ENCODE measurements at regions not wholly inside any gene's neighbourhood (a gene's known extent, or its start where the extent isn't known, plus 50 kb on each side); places are given as distances from the start of the nearest gene placed in this dataset.
A peak's percentile ranks its signal among the peaks of the same experiment; 100 is the strongest.
"Not testable (repeated sequence)": the region's sequence is repeated elsewhere in the genome, so short reads cannot be mapped to it uniquely, and the experiment has no call there.

DNA sequence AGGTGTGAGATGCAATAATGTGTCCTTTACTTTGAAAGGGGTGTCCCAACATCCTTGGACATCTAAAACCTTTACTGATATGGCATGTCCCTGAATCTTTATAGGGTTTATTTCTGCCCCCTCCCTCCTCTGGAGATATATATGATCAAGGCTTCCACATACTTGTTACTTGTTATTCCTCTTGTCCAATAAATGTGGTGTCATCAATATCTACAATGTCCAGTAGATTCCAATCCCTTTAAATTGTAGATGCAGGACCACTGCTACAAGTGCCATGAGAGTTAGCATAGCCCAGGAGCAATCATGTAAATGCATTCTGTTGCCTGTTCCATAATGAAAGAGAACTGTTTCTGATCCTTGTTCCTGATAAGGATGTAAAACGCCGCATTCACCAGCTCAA lies 479.7 kb upstream of the MEIS1 start:
- no peak for DNase-seq (ENCODE audit: low read depth)

DNA sequence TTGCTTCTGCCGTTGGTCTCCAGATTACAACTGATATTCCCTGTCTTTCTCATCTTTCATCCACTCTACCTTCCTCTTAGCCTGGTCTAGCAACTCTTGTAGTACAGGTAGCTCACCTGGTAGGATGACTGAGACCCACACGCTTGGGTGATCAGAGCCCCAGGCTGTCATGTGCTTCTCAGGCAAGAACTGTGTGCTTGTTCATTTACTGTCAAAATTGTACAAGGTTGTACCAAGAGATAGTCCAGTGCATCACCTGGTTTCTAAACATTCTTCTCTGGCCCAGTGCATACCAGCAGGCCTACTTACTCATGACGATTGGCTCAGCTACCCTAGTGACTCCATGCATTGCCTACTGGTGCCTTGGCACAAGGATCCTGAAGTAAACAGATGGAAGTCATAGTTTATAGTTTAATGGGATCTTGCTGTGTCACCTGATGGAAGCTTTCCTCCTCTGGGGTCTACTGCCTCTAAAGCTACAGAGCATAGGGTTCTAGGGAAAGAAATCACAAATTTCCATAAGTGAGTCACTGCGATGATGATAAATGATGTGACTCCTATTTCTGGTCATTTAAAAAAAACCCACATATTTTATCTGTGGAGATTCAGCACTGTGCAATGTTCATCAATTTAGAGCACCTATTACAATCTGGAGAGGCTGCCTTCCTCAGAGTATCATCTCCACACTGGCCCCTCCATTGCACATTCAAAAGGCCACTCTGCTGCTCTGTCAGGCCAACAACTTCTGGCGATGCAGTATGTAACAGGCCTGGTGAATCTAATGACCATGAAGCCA lies 481.8 kb upstream of the MEIS1 start:
- no peak for DNase-seq (ENCODE audit: low read depth)

DNA sequence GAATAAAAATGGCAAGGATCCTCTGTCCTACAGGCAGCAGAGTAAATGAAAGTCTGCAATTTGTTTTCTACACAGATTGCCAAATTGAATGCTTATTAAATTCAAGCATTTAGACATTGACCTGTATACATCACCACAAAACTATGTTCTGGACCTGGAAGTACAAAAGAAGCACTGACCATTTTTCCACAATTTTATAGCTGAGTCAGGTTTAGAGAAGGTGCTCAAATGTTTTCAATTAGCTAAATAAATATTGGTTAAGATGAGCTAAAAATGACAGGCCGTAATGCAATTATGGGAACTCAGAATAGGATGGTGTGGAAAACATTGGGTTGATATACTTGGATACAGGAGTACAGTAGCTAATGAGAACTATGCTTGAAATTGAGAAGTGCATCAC lies 490.7 kb upstream of the MEIS1 start:
- DNase-seq (ENCODE audit: low read depth) = no peak

DNA sequence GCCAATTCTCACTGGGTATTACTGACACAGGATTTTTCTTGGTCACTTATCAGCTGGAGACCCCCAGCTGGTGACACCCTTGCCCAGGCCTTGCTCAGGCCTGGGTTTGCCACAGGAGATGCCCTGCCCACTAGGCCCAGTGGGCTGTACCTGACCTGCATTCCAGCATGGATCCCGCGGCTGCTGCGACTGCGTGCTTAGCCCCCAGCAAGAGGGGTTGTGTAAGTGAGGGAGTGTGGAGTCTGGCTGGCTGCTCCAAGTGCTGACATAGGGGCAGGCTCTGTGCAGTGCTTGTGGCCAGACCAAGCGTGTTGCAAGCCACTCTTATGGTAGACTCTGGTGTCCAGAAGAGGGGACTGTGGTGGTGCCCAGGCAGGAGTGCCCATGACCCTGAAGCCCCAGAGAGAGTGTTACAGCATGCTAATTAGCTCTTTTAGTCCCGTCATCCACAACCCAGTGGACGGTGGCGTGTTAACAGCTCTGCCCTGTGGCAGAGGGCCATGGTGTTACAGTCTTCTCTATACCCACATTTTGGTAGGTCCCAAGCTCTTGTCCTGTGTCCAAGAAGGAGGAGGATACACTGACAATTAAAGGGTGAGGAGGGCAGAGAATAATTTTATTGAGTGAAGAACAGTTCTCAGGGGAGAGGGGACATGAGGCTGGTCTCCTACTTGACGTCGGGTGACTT lies 491.7 kb upstream of the MEIS1 start:
- DNase-seq (ENCODE audit: low read depth) = no peak

DNA sequence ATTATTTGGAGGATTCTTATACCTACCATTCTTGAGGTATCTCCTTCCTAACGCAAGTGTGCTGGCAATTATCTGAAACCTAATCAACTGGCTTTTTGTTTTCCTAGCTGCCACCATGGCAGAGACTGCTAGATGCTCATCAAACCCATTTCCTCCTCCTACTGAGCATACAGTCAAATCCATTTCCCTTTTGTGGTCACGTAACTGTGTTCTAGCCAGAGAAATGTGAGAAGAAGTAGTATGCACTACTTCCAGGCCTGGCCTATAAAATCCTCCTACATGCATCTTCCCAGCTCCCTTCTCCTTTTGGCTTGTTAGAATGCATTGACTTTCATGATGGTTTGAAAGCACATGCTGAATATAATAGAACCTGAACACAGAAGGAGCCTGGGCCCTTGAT lies 494.1 kb upstream of the MEIS1 start:
- no peak for DNase-seq (ENCODE audit: low read depth)

DNA sequence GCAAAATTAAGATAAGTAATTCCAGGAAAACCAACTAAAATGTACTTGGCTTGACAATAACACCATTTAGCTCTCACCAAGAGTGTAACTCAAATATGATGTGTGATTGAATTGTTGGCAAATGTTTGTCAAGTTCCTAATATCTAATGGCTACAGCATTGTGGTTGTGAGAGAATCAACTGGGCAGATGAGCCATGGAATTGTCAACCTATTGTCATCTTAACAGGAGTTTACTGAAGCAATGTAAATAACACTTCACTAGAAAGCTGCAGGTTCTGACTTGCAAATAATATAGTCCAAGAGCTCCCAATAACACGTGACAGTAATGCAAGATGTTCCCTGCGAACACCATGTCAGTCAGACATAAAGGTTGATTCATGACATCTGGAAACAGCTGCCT lies 495.2 kb upstream of the MEIS1 start:
- no peak for DNase-seq (ENCODE audit: low read depth)

DNA sequence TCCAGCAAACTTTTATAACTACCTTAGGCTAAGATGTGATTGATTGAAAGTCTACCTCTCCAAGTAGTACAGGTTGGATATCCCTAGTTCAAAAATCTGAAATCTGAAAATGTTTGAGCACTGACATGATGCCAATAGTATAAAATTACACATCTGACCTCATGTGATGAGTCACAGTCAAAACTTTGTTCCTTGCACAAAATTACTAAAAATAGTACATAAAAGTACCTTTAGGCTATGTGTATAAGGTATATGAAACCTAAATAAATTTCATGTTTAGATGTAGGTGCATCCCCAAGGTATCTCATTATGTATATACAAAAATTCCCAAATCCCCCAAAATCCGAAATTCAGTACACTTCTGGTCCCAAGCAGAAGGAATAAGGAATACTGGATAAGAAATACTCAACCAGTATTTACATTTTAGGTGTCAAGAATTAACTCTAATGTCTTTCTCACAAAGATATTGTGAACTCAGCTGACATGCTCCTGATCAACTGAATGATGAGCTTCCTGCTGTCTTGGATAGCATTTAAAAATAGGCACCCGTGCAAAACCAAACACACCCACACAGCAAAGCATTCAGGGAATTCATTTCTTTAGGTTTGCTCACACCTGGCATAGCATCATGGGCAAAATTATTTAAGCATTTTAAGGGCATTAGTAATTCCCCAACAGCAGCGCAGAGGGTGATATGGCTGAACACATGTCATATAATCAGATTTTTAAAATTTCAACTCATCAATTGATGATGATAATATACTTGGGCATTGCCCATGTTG lies 497.4 kb upstream of the MEIS1 start:
- no peak for DNase-seq (ENCODE audit: low read depth)

DNA sequence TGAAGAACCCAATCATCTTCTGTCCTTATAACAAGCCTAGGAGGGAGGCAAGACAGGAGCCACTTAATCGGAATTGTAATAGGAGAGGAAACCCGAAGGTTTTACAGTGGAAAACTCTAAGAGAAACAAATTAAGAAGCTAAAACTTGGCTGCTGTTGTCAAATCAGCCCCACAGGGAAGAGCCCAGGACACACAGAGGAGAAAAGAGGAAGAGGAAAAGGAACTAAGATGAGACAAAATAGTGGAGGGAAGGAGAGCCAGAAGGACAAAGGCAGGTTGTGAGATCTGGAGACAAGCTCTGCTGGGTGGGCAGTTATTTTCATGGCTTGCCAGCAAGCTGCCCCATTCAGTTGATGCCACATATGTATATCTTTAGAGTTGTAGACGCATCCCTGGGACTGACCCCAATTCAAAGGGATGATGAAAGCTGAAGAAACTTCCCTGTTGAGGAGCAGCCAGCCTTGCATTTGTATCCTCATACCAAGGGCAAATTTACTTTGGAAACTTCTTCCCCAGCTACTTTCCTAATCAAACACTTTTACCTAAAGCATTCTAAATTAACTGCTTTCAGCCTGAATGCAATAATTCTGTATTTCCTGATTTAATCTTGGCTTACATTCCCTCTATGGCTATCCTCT lies 499.8 kb upstream of the MEIS1 start:
- no peak for DNase-seq (ENCODE audit: low read depth)

DNA sequence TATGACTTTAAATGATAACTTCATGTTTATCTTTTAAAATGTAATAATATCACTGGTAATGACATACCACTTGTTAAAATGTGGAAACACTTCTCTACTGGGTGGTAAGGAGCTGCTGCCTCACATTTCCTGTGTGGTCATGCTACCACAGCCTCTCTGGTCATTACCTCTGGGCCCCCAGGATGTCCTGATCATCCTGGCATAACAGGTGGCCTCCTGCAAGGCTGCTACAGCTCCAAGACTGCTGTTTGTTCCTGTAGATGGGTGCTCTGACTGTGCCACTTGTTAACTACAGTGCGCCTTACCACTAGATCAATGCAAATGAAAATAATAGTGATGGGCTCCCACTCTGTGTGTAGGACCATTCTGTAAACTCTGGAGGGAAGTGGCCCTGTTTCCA lies 500.2 kb upstream of the SPRED2 start:
- no peak for DNase-seq (ENCODE audit: low read depth)

DNA sequence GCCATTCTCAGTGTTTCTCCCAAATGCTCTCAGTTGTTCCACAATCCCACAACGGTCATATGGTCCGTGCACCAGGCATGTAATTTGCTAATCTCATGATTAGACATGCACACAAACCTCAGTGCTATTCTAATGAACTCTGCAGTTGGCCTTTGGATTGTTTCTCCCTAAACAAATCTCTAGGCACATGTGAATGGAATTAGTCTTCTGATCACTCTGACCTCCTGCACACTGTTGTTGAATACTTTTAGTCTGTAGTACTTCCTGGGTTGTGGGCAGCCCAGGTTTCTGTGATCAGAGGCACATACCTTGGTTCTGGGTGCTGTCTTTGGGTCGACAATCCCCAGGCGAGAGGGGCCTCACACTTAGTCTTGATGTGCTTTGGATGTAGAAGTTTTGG lies 498.7 kb upstream of the SPRED2 start:
- no peak for DNase-seq (ENCODE audit: low read depth)

DNA sequence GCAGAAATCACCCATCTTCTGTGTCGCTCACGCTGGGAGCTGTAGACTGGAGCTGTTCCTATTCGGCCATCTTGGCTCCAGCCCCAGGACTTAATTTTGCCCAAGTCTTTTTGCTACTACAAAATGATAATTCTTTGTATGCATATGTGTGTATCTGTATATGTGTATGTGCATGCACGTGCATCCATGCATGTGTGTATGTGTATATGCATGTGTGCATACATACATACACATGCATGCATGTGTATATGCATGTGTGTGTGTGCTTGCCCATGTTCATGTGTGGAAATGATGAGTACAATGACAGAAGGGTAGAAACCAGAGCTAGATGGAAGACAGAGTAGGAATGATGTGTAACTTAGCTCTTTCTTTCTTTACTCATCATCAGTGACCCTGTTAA lies 497.9 kb upstream of the SPRED2 start:
- no peak for DNase-seq (ENCODE audit: low read depth)

DNA sequence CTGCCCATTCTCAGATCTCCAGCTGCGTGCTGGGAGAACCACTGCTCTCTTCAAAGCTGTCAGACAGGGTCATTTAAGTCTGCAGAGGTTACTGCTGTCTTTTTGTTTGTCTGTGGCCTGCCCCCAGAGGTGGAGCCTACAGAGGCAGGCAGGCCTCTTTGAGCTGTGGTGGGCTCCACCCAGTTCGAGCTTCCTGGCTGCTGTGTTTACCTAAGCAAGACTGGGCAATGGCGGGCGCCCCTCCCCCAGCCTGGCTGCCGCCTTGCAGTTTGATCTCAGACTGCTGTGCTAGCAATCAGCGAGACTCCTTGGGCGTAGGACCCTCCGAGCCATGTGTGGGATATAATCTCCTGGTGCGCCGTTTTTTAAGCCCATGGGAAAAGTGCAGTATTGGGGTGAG lies 497.3 kb upstream of the SPRED2 start:
- not testable (repeated sequence) for DNase-seq (ENCODE audit: low read depth)

DNA sequence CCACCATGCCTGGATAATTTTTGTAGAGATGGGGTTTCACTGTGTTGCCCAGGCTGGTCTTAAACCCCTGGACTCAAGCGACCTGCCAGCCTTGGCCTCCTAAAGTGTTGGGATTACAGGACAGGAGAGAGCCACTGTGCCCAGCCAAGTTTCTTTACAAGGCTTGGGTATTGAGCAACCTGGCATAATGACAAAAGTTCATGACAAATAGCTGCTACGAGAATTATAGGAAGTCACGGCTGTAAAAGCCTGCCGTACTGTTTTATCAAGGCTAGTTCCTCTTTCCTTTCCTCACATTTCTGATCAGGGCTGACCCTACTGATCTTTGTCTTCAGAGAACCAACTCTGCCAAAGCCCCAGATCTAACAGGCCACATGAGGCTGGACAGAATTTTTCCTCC lies 490.4 kb upstream of the SPRED2 start:
- DNase-seq (ENCODE audit: low read depth) = peak; percentile 8

DNA sequence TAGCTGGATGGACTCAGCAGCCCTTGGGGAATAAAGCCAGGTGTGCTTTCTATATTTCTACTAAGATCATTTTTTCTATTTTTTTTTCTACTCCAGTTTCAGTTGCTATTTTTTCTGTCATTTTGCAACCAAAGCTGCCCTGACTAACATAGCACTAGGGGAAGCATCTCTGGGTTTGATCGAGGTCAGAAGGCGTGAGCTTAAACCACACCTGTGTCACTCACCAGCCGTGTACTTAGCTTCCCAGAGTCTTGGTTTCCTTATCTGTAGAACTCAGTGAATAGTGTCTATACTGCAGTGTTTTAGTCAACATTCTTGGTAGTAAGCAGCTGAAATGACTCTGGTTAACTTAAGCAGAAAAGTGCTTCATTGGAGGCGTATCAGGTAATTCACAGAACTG lies 489.6 kb upstream of the SPRED2 start:
- no peak for DNase-seq (ENCODE audit: low read depth)

DNA sequence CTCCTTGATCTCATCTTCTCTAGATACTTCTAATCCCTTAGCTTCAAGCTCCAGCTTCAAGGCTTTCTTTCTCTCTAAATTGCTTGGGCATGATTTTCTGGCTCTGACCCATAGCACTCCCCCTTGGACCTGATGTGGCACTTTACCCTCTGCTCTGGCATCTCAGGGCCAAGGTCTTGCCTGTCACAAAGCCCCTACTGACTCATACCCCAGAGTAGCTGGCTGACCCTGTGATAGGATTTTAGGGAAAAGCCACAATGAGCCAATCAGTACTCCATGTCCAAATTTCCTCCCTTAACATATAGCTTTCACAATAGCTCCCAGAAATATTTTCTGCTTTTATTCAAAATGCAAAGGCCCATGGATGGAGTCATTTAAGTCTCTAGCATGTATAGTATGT lies 488.7 kb upstream of the SPRED2 start:
- DNase-seq (ENCODE audit: low read depth) = no peak

DNA sequence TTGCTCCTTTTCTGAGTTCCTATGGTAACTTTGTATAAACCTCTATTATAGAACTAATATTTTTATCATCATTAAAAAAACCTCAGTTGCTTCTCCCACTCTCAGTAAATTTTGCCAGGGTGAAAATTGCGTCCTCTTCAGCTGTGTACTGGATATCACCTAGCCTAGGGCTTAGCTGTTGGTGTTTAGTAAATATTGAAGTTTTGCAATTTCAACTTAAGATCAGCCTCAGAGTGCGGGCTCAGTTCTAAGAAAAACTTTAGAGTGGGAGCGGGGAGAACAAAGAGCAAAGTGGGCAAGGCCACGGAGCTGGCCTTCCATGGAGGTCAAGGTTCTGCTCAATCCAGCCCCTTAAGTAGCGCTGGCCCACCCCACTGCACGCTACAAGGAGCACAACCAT lies 488.3 kb upstream of the SPRED2 start:
- no peak for DNase-seq (ENCODE audit: low read depth)

DNA sequence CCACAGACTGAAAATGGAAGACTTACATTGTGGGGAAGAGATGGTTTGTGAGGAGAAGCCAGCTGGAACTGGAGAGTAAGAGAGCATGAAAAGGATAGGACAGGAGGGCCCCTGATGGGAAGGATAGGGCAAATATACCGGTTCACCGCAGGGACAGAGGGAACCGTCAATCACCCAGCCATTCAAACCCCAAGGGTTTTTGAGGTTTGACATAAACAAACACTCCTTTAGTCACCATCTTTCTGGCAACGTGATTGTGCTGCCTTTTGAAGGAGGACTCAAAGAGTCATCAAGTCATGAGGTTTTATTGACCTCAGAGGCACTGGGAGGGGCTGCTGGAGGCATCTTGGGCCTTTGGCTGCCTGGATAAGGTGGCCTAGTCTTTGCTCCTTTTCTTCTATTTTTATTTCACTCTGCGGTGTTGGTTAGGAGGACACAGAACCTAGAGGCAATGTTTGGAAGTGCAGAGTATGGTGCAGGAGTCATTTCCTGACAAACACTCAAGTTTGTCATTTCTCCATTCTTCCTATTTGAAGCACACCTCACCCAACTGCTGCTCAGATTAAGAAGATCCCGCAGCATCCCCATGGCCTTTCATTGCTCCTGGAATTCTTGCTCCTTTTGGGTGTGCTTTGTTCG lies 487.3 kb upstream of the SPRED2 start:
- no peak for DNase-seq (ENCODE audit: low read depth)

DNA sequence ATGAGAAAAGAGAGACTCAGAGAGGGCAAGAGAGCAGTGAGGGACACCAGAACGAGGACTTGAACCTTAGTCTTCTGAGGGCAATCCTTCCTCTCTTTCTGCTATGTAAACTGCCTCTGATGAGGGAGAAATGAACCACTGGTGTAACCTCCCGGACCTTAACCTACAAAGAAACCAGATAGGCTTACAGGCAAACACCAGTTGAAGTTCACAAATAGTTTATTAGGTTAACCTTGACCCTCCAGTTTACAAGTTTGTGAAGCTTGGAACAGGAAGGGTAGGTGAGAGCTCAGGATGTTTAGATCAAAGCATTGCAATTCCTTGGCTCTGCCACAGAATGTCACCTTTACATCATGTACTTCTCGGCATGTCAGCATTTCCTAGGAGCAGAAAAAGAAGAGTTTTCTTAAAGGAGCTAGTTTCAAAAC lies 486.4 kb upstream of the SPRED2 start:
- DNase-seq (ENCODE audit: low read depth) = no peak

DNA sequence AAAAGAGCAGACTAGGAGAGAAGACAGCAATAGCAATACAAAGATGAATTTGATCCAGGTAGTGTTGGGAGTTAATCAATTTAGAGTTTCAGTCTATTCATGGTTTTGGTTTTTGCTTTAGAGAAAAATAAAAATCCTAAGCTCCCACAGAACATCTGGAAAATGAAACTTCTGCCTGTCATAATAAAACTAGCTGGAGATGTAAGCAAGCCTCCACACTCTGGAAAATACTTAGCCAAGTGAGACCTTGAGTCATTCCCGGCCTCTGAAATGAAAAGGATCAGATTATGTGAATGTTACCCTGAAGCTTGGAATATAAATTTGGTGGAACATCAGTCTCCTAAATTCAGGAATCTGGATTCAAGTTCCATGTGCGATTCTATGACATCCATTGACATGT lies 485.6 kb upstream of the SPRED2 start:
- DNase-seq (ENCODE audit: low read depth) = no peak

DNA sequence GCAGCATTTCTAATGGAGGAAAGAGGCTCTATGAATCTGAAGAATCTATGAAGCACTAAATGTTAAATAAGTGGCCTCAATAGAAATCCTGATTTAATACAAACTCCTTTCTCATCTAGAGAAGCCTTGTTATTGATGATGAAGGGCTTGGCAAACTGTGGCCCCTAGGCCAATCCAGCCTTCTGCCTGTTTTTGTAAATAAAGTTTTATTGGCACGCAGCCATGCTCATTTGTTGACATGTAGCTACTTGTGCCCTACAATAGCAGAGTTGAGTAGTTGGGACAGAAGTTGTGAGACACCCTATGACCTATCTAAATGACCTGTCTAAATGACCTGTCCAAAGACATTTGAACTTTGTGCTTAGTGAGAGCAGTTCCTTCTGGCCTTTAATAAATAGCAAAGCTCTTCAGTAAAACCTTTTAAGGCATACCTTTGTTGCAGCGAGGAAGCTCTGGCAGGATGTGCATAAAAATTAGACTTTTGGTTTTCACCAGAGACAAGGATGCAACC lies 484.4 kb upstream of the SPRED2 start:
- no peak for DNase-seq (ENCODE audit: low read depth)

DNA sequence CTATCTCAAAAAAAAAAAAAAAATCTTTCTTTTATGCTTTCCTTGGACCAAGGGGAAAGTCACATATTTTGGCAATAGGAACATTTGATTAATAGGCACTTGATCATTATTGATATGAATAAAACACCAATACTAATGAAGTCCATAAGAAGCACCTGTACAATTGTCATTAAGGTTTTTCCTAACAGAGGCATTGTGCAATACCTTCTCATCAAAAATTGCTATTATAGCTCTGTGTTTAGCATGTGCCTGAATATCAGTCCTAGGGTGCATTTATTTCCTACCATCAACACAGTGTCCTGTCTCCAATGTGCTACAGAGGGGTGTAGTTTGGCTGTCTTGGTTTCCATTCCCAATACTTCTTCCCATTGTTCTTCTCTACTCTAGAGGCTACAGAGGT lies 483.8 kb upstream of the SPRED2 start:
- DNase-seq (ENCODE audit: low read depth) = no peak

DNA sequence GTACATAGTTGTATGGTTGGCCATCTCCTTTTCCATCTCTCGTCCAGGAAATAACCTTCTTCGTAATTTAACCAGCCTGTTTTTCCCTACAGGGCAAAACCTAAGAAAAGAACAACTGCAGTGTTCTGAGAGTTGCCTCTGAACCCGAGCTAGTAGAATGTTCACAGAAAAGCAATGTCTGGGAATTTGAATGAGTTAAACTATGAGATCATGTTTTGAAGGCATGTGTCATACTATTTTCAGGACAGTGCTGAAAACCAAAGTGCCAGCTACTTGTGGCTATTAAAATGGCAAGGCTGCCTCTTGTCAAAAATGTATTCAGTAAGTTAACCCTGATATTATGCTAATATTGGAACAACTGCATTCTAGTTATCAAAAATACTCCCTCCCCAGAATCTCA lies 482.9 kb upstream of the SPRED2 start:
- no peak for DNase-seq (ENCODE audit: low read depth)

Data from GM04504 (cell line).